T47D (cell line): ENCODE measurements at regions not wholly inside any gene's neighbourhood (a gene's known extent, or its start where the extent isn't known, plus 50 kb on each side); places are given as distances from the start of the nearest gene placed in this dataset.

Experiments used
- DNase-seq, 2 experiments: peaks; one replicate each; pipeline versions ENCODE4 v3.0.0 to v3.0.0-alpha.2; 2011 to 2012; ENCODE audit warnings: low read depth in 1 of 2, low spot score in 1 of 2
- JUND ChIP-seq: IDR thresholded peaks from 2 replicates; pipeline ENCODE4 v1.6.1; 2012; ENCODE audit warnings: low read depth
- in situ Hi-C: cut with HindIII; loops from 2 replicates; pipeline ENCODE4 v1.10.0; 2016; ENCODE audit warnings: low sequenced_read_pairs, low pct_unique_long_range_greater_than_20kb

DNA sequence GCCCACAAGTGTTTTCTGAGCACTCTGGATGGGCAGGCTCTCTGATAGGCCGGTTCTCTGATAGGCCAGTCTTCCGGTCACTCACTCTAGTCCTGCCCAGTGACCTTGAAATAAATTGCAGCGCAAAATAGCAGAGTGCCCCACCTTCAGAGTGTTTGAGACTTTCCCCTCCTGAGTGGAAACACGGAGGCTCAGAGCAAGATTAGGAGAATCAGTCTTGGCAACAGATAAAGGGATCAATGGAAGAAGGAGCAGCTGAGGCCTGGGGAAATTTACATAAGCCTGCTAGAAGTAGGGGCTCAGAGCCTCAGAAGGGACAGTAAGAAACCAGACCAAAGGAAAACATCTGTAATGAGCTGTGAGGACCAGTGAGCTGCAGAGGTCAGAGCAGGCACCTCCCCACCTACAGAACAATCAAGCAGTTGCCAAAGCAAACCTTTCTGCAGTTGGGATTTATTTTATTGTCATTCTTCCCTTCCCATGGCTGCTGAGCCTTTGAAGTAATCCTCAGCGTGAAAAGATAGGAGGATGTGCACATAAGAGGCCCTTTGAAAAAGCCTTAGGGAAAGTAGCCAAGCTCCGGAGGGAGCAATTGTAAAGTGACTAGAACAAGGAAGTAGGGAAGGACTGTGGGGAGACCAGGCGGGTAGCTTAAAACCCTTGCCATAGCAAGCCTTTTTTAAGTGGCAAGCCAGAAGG, 89.1 kb upstream of the TSPAN5 start:
- no peak for TF ChIP-seq JUND
- DNase-seq = no peak
- in situ Hi-C loops = no loop called here

DNA sequence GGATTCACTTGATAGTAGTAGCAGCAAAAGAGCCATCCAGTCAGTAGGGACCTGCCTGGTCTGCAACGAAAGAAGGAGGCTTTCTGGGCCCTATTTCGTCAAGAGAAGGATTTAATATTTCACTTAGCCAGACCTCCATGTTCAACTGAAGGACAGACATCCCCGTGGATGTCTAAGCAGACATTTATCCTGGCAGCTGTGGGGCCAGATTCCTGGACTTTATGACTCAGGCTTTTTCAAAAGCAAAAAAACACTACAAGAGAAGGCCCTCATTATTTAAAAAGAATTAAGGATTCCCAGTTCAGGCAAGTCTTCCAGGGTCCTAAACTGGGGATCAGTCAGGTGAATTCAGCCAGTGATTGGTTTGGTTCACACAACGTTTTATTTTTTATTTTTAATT, 88.5 kb upstream of the TSPAN5 start:
- TF ChIP-seq JUND = no peak
- in situ Hi-C loops = no loop called here
- no peak for DNase-seq

DNA sequence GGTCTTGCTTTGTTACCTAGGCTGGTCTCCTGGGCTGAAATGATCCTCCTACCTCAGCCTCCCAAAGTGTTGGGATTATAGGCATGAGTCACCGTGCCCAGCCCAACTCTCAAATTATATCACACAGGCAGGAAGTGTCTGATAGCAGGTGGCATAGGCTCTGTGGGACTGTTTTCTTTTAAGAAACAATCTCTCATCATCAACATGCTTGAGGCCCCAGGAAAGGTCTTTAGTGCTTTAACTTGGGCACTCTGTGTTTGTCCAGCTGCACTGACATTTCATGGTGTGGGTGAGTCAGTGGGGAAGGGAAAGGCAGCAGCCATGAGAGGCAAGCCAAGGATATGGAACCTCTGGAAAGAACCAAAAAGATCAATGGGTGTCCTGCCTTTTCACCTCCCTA, 88.1 kb upstream of the TSPAN5 start:
- in situ Hi-C loops = no loop called here
- DNase-seq = no peak
- TF ChIP-seq JUND = no peak

DNA sequence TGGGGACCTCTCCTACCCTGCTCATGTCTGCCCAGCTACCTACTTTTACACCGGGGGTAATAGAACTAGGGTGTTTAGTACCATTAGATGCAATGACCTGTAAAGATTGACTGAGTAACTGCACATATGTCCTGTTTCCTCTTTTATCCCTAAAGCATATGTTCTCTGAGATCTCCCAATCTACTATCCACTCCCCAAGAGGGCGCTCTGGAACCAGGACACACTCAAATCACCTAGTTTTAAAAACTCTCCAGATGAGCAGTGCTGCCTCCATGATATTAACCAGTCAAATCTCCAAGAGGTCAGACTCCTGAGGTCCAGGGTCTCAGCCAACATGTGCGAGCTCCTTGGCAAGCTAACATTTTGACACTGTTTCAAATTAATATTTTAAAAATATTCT, 87.0 kb upstream of the TSPAN5 start:
- peak in 1 of 2 experiments; percentile 62 for DNase-seq
- in situ Hi-C loops = no loop called here
- TF ChIP-seq JUND = no peak

DNA sequence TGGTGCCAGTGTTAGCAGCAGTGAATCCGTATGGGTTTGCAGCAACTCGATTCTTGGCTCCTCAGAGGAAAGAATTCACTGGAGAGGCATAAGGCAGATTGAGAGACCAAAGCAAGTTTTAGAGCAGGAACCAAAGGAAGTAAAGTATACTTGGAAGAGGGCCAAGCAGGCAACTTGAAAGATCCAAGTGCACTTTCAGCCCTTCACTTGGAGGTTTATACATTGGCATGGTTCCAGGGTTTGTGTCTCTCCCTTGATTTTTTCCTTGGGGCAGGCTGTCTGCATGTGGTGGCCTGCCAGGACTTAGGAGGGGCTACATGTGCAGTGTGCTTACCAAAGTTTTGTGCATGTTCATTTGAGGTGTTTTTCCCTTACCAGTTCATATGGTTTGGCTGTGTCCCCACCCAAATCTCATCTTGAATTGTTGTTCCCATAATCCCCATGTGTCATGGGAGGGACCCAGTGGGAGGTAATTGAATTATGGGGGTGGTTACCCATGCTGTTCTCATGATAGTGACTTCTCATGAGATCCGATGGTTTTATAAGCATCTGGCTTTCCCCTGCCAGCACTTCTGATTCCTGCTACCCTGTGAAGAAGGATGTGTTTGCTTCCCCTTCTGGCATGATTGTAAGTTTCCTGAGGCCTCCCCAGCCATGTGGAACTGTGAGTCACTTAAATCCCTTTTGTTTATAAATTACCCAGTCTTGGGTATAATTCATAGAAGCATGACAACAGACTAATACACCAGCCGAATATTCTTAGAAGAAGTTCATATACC, 86.2 kb upstream of the TSPAN5 start:
- DNase-seq = no peak
- TF ChIP-seq JUND = no peak
- in situ Hi-C loops = no loop called here

DNA sequence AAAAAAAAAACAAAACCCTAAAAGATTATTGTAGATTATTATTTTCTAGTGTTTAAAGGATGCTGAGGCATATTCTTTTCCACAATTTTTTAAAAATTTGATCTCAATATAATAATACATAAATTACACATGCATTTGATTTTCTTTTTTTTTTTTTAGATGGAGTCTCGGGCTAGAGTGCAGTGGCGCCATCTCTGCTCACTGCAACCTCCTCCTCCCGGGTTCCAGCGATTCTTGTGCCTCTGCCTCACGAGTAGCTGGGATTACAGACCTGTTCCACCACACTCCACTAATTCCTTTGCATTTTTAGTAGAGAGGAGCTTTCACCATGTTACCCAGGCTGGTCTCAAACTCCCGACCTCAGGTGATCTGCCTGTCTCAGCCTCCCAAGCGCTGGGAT, 83.5 kb upstream of the TSPAN5 start:
- DNase-seq = no peak
- no peak for TF ChIP-seq JUND
- in situ Hi-C loops = no loop called here

DNA sequence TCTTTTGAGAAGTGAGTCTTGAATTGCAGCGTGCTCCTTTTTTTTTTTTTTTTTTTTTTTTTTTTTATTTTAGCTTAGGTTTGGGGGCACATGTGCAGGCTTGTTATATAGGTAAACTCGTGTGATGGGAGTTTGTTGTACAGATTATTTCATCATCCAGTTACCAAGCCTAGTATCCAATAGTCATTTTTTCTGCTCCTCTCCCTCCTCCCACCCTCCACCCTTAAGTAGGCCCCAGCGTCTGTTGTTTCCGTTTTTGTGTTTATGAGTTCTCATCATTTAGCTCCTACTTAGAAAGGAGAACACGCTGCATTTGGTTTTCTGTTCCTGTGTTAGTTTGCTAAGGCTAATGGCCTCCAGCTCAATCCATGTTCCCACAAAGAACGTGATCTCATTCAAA, 81.3 kb upstream of the TSPAN5 start:
- DNase-seq = peak in 1 of 2 experiments; percentile 36
- no peak for TF ChIP-seq JUND
- in situ Hi-C loops = no loop called here

DNA sequence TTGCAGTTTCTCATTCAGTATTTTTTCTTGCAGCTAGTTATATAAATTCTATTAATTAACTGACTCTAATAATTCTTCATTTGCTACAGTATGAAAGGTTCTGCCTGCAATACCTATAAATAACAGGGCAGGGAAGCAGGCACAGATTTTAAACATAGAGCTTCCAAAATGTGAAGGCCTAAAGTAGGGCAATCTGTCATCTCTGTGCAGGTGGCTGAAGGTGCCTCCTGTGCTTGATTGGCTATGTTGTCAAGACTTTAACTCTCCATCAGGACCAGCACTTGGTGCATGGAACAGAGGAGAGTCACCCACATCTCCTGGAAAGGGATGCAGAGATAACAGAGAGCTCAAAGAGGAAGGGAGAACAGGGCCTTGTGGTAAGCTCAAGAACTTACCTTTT, 75.2 kb upstream of the TSPAN5 start:
- no peak for DNase-seq
- no peak for TF ChIP-seq JUND
- in situ Hi-C loops = no loop called here

DNA sequence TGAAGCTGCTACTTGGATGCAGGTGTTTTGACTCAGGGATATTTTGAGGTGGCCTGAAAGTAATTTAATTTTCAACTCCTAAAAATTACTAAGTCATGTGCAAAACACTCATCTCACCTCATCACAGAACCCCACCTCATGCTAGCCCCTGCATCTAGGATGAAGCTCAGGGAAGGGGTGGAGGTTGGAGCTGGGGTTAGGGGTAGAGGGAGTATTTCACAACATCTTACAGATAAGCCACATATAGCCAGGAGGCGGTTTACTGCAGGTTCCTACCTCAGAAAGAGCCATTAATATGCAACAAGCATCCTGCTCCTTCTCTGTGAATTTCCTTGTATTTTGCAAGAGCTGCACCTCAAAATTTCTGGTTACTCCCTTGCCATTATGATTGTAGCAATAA, 70.5 kb upstream of the TSPAN5 start:
- in situ Hi-C loops = no loop called here
- no peak for TF ChIP-seq JUND
- no peak for DNase-seq

DNA sequence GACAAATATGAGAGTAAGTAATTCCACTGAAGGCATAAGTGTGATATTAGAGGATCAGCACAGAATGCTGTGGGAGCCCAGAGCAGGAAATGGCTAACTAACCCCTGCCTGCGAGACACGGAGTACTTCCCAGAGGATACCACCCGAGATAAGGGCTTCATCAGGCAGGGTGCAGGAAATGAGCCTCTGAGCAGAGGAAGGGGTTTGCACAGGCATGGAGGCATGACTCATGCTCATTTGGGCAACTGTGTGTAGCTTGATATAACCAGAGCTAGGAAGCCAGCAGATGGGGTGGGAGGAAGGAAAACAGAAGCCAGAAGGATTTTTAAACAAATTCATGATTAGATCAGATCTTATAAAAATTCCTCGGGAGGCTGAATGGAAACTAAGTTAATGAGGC, 70.0 kb upstream of the TSPAN5 start:
- in situ Hi-C loops = no loop called here
- no peak for TF ChIP-seq JUND
- no peak for DNase-seq

DNA sequence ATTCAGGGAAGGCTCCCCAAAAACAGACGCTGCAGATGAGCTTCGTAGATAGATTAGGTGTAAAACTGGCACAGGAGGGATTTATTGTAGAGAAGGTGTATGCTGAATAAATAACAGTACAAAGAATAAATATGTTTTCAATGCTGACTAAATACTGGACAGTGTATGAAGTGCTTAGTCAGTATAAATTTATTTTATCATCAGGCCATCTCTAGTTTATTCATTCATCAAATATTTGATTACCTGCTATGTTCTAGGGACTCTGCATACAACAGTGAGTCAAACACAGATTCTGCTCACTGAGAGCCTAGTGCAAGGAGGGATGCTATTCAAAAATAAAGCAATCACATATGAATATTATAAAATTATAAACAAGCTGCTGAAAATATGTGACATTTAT, 63.6 kb upstream of the TSPAN5 start:
- TF ChIP-seq JUND = peak; percentile 57
- DNase-seq = peak; percentile 14 to 59
- in situ Hi-C loops = no loop called here

DNA sequence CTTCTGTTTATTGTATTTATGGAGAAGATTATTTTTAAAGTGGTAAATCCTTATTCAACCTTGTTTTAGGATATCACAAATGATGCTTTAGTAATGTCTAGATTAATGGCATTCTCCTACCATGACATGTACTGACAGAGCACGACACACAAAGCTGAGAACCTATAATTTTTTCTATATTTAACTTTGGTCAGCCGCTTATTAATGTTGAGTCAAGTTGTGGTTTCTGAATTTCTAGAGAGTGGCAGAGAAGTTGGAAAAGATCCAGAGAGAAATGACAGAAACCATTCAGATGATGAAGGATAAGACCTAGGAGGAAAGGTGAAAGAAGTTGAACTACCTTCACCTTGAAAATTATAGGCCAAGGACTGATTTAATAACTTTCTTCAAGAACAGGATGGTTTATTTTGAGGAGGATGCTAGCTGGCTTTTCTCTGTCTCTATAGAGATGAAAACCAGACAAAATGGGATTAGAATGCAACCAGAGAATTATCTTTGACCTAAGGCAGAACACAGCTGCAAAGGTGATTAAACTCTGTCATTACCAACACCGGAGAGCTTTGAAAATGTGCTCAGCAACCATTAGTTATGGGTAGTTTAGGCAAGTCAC, 62.6 kb upstream of the TSPAN5 start:
- no peak for TF ChIP-seq JUND
- DNase-seq = no peak
- in situ Hi-C loops = no loop called here

DNA sequence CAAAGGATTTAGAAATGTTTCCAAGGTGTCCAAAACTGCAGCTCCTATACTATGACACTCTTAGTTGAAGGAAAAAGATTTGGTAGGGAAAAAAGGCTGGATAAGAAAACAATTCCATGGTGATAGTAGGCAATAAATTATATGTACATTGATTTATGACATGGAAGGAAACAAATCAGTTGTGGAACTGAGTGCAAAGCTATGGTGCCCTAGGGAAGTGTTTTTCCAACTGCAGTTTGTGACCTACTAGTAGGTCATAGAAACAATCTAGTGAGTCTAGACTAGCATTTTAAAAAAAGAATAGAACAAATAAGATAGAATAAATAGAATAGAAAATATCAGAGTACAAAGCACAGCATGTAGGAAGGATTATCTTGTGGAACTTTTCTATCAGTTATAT, 58.4 kb upstream of the TSPAN5 start:
- no peak for TF ChIP-seq JUND
- DNase-seq = no peak
- in situ Hi-C loops = no loop called here
